Spleen (tissue), 11 donors: ENCODE measurements at regions not wholly inside any gene's neighbourhood (a gene's known extent, or its start where the extent isn't known, plus 50 kb on each side); places are given as distances from the start of the nearest gene placed in this dataset.

Experiments
- DNase-seq: peaks from one replicate; pipeline ENCODE4 v3.0.0-alpha.2; 2020
- H3K27ac ChIP-seq, 8 donors: fragments of 200-600 bp; sonication (generic) in 7 of 8; 1 replicate in 4 of 8; 2 replicates in 4 of 8; pipeline versions ENCODE4 v1.5.0 to v1.8.0; 2016 to 2021; ENCODE audit warnings: inconsistent platforms in 4 of 8, mild to moderate bottlenecking in 4 of 8, moderate library complexity in 1 of 8
- H3K27me3 ChIP-seq, 7 donors: fragments of 200-600 bp; sonication (generic) in 6 of 7; replicated peaks in 1 of 7; 1 replicate in 4 of 7; 2 replicates in 3 of 7; pipeline versions ENCODE4 v1.5.0 to v1.8.0; 2016 to 2021; ENCODE audit warnings: inconsistent platforms in 3 of 7, mild to moderate bottlenecking in 1 of 7
- H3K36me3 ChIP-seq, 6 donors: fragments of 200-600 bp; sonication (generic) in 5 of 6; 1 replicate in 4 of 6; 2 replicates in 2 of 6; pipeline versions ENCODE4 v1.5.0 to v1.8.0; 2016 to 2021; ENCODE audit warnings: inconsistent platforms in 2 of 6
- H3K4me1 ChIP-seq, 6 donors: fragments of 200-600 bp; sonication (generic) in 5 of 6; 1 replicate in 3 of 6; 2 replicates in 3 of 6; pipeline versions ENCODE4 v1.5.0 to v1.8.0; 2016 to 2021; ENCODE audit warnings: inconsistent platforms in 3 of 6
- H3K4me3 ChIP-seq, 8 donors: fragments of 200-600 bp; sonication (generic) in 7 of 8; 1 replicate in 4 of 8; 2 replicates in 4 of 8; pipeline versions ENCODE4 v1.5.0 to v1.8.0; 2016 to 2021; ENCODE audit warnings: inconsistent platforms in 4 of 8, mild to moderate bottlenecking in 4 of 8, moderate library complexity in 2 of 8
- H3K9me3 ChIP-seq, 8 donors: fragments of 200-600 bp; sonication (generic) in 7 of 8; 1 replicate in 4 of 8; 2 replicates in 4 of 8; pipeline versions ENCODE4 v1.5.0 to v1.8.0; 2016 to 2021; ENCODE audit warnings: inconsistent platforms in 4 of 8
- CTCF ChIP-seq, 11 experiments: fragments of 200-600 bp in 7 of 11; fragments of 450-650 bp in 4 of 11; sonication (generic) in 4 of 11; IDR thresholded peaks in 8 of 11; conservative IDR thresholded peaks in 3 of 11; 1 replicate in 7 of 11; 2 replicates in 4 of 11; pipeline versions ENCODE4 v1.4.0 to v1.8.0; 2016 to 2021; ENCODE audit warnings: antibody characterized with exemption in 11 of 11, inconsistent platforms in 4 of 11, mild to moderate bottlenecking in 1 of 11
- POLR2A ChIP-seq, 3 donors: fragments of 450-650 bp; IDR thresholded peaks; one replicate each; pipeline ENCODE4 v1.5.1; 2017; ENCODE audit warnings: antibody characterized with exemption in 3 of 3, mild to moderate bottlenecking in 1 of 3
- POLR2AphosphoS5 ChIP-seq, 3 donors: sonication (generic); formaldehyde crosslinking; IDR thresholded peaks; one replicate each; pipeline ENCODE4 v1.5.1; 2017; ENCODE audit warnings: antibody characterized with exemption in 3 of 3
- WGBS, 5 donors: extraction: QIAGEN DNeasy Blood & Tissue Kit in 3 of 5; methylation state at CpG; one replicate each; pipeline versions ENCODE4 v1.1.5 to v1.1.7; 2013 to 2018; 5-methylcytosine and 5-hydroxymethylcytosine counted together
- intact Hi-C: fragments of 100-400 bp; cut with DNase I; formaldehyde crosslinking; loops from one replicate; pipeline ENCODE4 v1.15.0; 2023; ENCODE audit warnings: low total_unique reads
- donor health status: healthy with polysubstance abuse.
- donor health status: DM: no; HTN: no; CAD: no; lungs with moderate emphysema.
- donor health status: DM: no; HTN: no; CAD: no.
- donor health status: Bipolar disorder and iron deficiency.
- donor health status: healthy.
- donor health status: DM: no; HTN: no; CAD: no.
- donor health status: DM: yes; HTN: yes; CAD: no.

DNA sequence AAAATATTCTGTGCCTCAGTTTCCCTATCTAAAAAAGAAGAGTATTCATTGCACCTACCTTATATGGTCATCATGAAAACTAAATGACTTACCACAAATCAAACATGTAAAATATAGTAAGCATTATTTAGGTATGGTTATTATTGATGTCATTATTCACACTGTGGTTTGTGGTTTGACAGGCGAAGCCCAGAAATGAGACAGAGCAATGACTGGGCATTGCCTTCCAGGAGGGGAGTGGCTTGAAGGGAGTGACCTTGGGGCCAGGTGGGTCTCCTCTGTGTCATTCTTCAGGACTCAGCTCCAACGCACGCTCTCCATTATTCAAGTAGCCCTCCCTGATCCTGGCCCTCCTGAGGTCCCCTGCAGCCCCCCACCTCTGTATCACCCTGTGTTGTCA, 133.7 kb downstream of the DMRTA2 start:
- H3K27me3 ChIP-seq, result peaks cover 0 to 18% (median 0%) of the 10 kb centered on the region in 7 donors
- peaks cover 0 to 3% (median 0%) of the 10 kb centered on the region in 8 donors for H3K9me3 ChIP-seq
- no peaks in the 10 kb centered on the region for H3K4me1 ChIP-seq
- no peak for DNase-seq
- TF ChIP-seq POLR2AphosphoS5 (IDR thresholded peaks at IDR 0.05) (no peak), CTCF (IDR thresholded peaks at IDR 0.05 in 8 of 11, conservative IDR thresholded peaks at IDR 0.05 in 3 of 11) (no peak), POLR2A (IDR thresholded peaks at IDR 0.05) (no peak)
- H3K27ac ChIP-seq, result no peak overlapping the region
- no peak overlapping the region for H3K4me3 ChIP-seq
- 64 to 78% (median 72%) methylated on average over 3 of the region's 3 CpGs for WGBS, 5 donors
- no peaks in the 10 kb centered on the region for H3K36me3 ChIP-seq
- intact Hi-C loops, result no loop called here

GRCh38 chr1:50285994-50286393, 137.2 kb downstream of the DMRTA2 start:
- no peak for DNase-seq
- intact Hi-C loops, result no loop called here
- no peak overlapping the region for H3K27ac ChIP-seq
- no peaks in the 10 kb centered on the region for H3K4me1 ChIP-seq
- H3K9me3 ChIP-seq, result no peaks in the 10 kb centered on the region
- TF ChIP-seq POLR2AphosphoS5 (IDR thresholded peaks at IDR 0.05) (no peak), CTCF (IDR thresholded peaks at IDR 0.05 in 8 of 11, conservative IDR thresholded peaks at IDR 0.05 in 3 of 11) (no peak), POLR2A (IDR thresholded peaks at IDR 0.05) (no peak)
- no peaks in the 10 kb centered on the region for H3K36me3 ChIP-seq
- H3K4me3 ChIP-seq, result no peak overlapping the region
- 84 to 93% (median 89%) methylated on average over 4 of the region's 4 CpGs for WGBS, 5 donors
- H3K27me3 ChIP-seq, result peaks cover 0 to 20% (median 0%) of the 10 kb centered on the region in 7 donors

DNA sequence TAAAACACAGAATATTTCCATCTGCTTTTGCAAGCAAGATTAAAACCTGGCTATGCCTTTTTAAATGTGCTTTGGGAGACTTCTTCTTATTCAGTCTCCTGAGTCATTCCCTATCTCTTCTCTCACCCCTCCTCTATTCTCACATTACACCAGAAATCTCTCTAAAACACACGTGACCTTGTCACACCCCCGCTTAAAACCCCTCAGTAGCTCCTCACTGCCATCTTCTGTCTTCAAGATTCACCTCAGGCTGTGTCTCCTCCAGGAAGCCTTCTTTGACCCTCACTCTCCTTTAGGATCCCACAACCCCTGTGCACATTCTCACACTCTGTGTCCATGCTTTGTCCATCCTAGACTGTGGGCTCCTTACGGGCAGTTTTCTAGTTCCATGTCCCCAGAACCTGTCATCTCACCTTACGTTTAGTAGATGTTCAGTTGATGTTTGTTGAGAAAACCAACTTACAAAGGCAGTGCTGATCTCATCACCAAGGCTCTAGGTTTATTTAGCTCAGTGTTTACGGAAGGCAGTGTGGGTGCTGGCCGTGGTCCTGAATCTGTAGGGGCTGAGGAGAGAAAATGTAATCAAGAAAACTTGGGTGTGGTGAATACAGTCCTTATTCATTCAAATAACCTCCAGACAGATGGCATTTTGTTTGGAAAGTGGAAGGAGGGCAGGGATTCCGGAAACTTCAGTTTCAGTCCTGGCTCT, 143.5 kb downstream of the DMRTA2 start:
- peaks cover 0 to 59% (median 0%) of the 10 kb centered on the region in 7 donors for H3K27me3 ChIP-seq
- 19 to 30% (median 25%) methylated on average over 7 of the region's 7 CpGs for WGBS, 5 donors
- H3K27ac ChIP-seq, result no peak overlapping the region
- H3K9me3 ChIP-seq, result no peaks in the 10 kb centered on the region
- peaks cover 0 to 14% (median 4%) of the 10 kb centered on the region in 6 donors for H3K4me1 ChIP-seq
- DNase-seq, result no peak
- no peak overlapping the region for H3K4me3 ChIP-seq
- TF ChIP-seq POLR2AphosphoS5 (IDR thresholded peaks at IDR 0.05) (no peak), CTCF (IDR thresholded peaks at IDR 0.05 in 8 of 11, conservative IDR thresholded peaks at IDR 0.05 in 3 of 11) (no peak), POLR2A (IDR thresholded peaks at IDR 0.05) (no peak)
- intact Hi-C loops, result no loop called here
- no peaks in the 10 kb centered on the region for H3K36me3 ChIP-seq

- intact Hi-C loops, result no loop called here
- no peak for DNase-seq
- no peak overlapping the region for H3K4me3 ChIP-seq
- H3K4me1 ChIP-seq, result peaks cover 0 to 14% (median 4%) of the 10 kb centered on the region in 6 donors
- no peak overlapping the region for H3K27ac ChIP-seq
- H3K36me3 ChIP-seq, result no peaks in the 10 kb centered on the region
- WGBS, 5 donors, result 32 to 50% (median 42%) methylated on average over 3 of the region's 3 CpGs
- no peak for TF ChIP-seq CTCF (IDR thresholded peaks at IDR 0.05 in 8 of 11, conservative IDR thresholded peaks at IDR 0.05 in 3 of 11)
- no peak for TF ChIP-seq POLR2A (IDR thresholded peaks at IDR 0.05)
- no peak for TF ChIP-seq POLR2AphosphoS5 (IDR thresholded peaks at IDR 0.05)
- H3K9me3 ChIP-seq, result no peaks in the 10 kb centered on the region
- H3K27me3 ChIP-seq, result peaks cover 0 to 59% (median 0%) of the 10 kb centered on the region in 7 donors
Observed at GRCh38 chr1:50278961-50279360, 144.3 kb downstream of the DMRTA2 start.
